ENCODE measurements at regions not wholly inside any gene's neighbourhood (a gene's known extent, or its start where the extent isn't known, plus 50 kb on each side); places are given as distances from the start of the nearest gene placed in this dataset.

GRCh38 chr13:47518530-47518929, 482.5 kb downstream of the SUCLA2 start:
- Histone ChIP-seq H2BK12ac (ENCODE audit: insufficient read length, low read depth, low read length) (no peak overlapping the region), H3K4me1 (ENCODE audit: insufficient read depth, low read length) (no peaks in the 10 kb centered on the region), H3K4ac (ENCODE audit: low read depth, low read length) (no peak overlapping the region), H4K20me1 (ENCODE audit: control insufficient read depth, insufficient read depth, insufficient read length) (no peaks in the 10 kb centered on the region), H3K56ac (ENCODE audit: insufficient read length, low read depth, low read length) (no peak overlapping the region), H3K4me2 (ENCODE audit: insufficient read depth, insufficient read length, low read length) (no peak overlapping the region), H4K8ac (replicated peaks; ENCODE audit: insufficient read length, low read depth, low read length) (no peak overlapping the region), H3K23ac (ENCODE audit: insufficient read length, low read depth, low read length) (no peak overlapping the region), H2AFZ (ENCODE audit: low read length) (no peak overlapping the region), H3K18ac (ENCODE audit: insufficient read length, low read depth, low read length) (no peak overlapping the region), H3T11ph (ENCODE audit: low read length) (no peak overlapping the region), H3K23me2 (ENCODE audit: insufficient read length, low read depth, low read length, poor library complexity, severe bottlenecking) (no peaks in the 10 kb centered on the region), H3K27me3 (ENCODE audit: insufficient read depth, low read length) (no peaks in the 10 kb centered on the region), H4K5ac (ENCODE audit: insufficient read length, low read depth, low read length) (no peak overlapping the region), H3K9me3 (ENCODE audit: control insufficient read depth, low read depth, low read length) (no peaks in the 10 kb centered on the region), H3K79me1 (ENCODE audit: insufficient read depth, low read depth, low read length, poor library complexity, severe bottlenecking) (no peaks in the 10 kb centered on the region), H3K27ac (ENCODE audit: insufficient read length, low read depth, low read length) (no peak overlapping the region), H3K14ac (ENCODE audit: insufficient read depth, low read length) (no peak overlapping the region), H3K9ac (ENCODE audit: extremely low read depth, insufficient read length, low read length) (no peak overlapping the region), H2BK120ac (ENCODE audit: low read depth, low read length, poor library complexity, severe bottlenecking) (no peak overlapping the region), H4K91ac (ENCODE audit: insufficient read length, low read depth, low read length) (no peak overlapping the region), H3K79me2 (ENCODE audit: insufficient read depth, low read length) (no peaks in the 10 kb centered on the region), H2BK20ac (ENCODE audit: low read depth, low read length, poor library complexity, severe bottlenecking) (no peak overlapping the region), H2AK5ac (ENCODE audit: insufficient read length, low read length) (no peak overlapping the region), H2BK5ac (ENCODE audit: insufficient read length, low read length) (no peak overlapping the region), H2BK15ac (ENCODE audit: low read depth, low read length) (no peak overlapping the region)
- Mint-ChIP-seq H3K9me3 (peaks cover 6 to 14% of the 10 kb centered on the region in 2 experiments; a peak in 4 of 5 replicates), H3K4me3 (no peak overlapping the region), H3K27me3 (ENCODE audit: low read depth) (no peaks in the 10 kb centered on the region), H3K4me1 (no peaks in the 10 kb centered on the region), H3K36me3 (ENCODE audit: insufficient read depth in 1 of 3, low read depth in 3 of 3) (peaks cover 5 to 12% (median 6%) of the 10 kb centered on the region in 3 experiments; a peak in 5 of 7 replicates), H3K27ac (no peak overlapping the region)
- no peak for DNase-seq
- no peak for TF ChIP-seq CTCF (conservative IDR thresholded peaks at IDR 0.05)
- WGBS (ENCODE audit: extremely low coverage, insufficient read length, low lambda C conversion rate), result no CpG with 5 or more reads among the region's 1 CpG

All from H9 (cell line).